H1 (cell line): ENCODE measurements at regions not wholly inside any gene's neighbourhood (a gene's known extent, or its start where the extent isn't known, plus 50 kb on each side); places are given as distances from the start of the nearest gene placed in this dataset.
"Not testable (repeated sequence)": the region's sequence is repeated elsewhere in the genome, so short reads cannot be mapped to it uniquely, and the experiment has no call there.

Source experiments
- CTCF ChIA-PET: fragments of 300-600 bp; sonication (Branson Sonifier 250); formaldehyde crosslinking; loops from one replicate; lab custom pipeline; 2021; ENCODE audit not compliant: partially characterized antibody; lab: Charles Lee
- POLR2A ChIA-PET: fragments of 300-600 bp; sonication (Branson Sonifier 250); formaldehyde crosslinking; loops from one replicate; lab custom pipeline; 2021; ENCODE audit warnings: inconsistent platforms; ENCODE audit not compliant: partially characterized antibody; lab: Charles Lee
- DNase-seq, 2 experiments: peaks; one replicate each; pipeline versions ENCODE4 v3.0.0 to v3.0.0-alpha.2; 2010 to 2022; ENCODE audit warnings: low spot score in 2 of 2, low read depth in 1 of 2, mixed read lengths in 1 of 2
- FAIRE-seq: peaks from 2 replicates; lab custom pipeline; 2011; peaks lifted over from hg19 to GRCh38; lab: Jason Lieb, UNC
- H2AFZ ChIP-seq: 2 replicates; pipeline ENCODE4 v1.8.1; 2012; ENCODE audit warnings: low read length, inconsistent platforms
- H2AK5ac ChIP-seq: 2 replicates; pipeline ENCODE4 v1.6.1; 2013; ENCODE audit warnings: low read depth, low read length
- H2BK120ac ChIP-seq: replicated peaks from 2 replicates; pipeline ENCODE3; 2013; ENCODE audit warnings: low read depth, low read length, inconsistent platforms
- H2BK12ac ChIP-seq: 2 replicates; pipeline ENCODE4 v1.6.1; 2013; ENCODE audit warnings: low read depth, low read length
- H2BK15ac ChIP-seq: 2 replicates; pipeline ENCODE4 v1.6.1; 2013; ENCODE audit warnings: low read length
- H2BK20ac ChIP-seq: 2 replicates; pipeline ENCODE4 v1.6.1; 2013; ENCODE audit warnings: low read length
- H2BK5ac ChIP-seq: 2 replicates; pipeline ENCODE4 v1.6.1; 2013; ENCODE audit warnings: low read depth, low read length
- H3K14ac ChIP-seq: 2 replicates; pipeline ENCODE4 v1.6.1; 2013; ENCODE audit warnings: inconsistent platforms; ENCODE audit not compliant: insufficient read length
- H3K18ac ChIP-seq: 2 replicates; pipeline ENCODE4 v1.6.1; 2013; ENCODE audit warnings: low read length; ENCODE audit errors: extremely low read depth
- H3K23ac ChIP-seq: 2 replicates; pipeline ENCODE4 v1.6.1; 2013; ENCODE audit warnings: inconsistent platforms; ENCODE audit not compliant: insufficient read length
- H3K23me2 ChIP-seq: 2 replicates; pipeline ENCODE4 v1.6.1; 2013; ENCODE audit warnings: low read depth, low read length
- H3K27ac ChIP-seq: 2 replicates; pipeline ENCODE4 v1.6.1; 2011; ENCODE audit warnings: low read depth, low read length, inconsistent platforms
- H3K27me3 ChIP-seq, 4 experiments: replicated peaks in 1 of 4; 1 replicate in 1 of 4; 2 replicates in 3 of 4; pipeline versions ENCODE4 v1.6.1 to v1.8.1; 2011 to 2013; ENCODE audit warnings: low read length in 3 of 4, mild to moderate bottlenecking in 3 of 4, inconsistent platforms in 2 of 4, mixed read lengths in 2 of 4, moderate library complexity in 1 of 4; ENCODE audit not compliant: control insufficient read depth in 3 of 4, insufficient read depth in 3 of 4; ENCODE audit errors: extremely low read depth in 1 of 4
- H3K36me3 ChIP-seq, 4 experiments: 2 replicates each; pipeline versions ENCODE4 v1.6.1 to v1.8.1; 2011 to 2013; ENCODE audit warnings: mild to moderate bottlenecking in 4 of 4, low read length in 3 of 4, moderate library complexity in 2 of 4, control low read depth in 1 of 4, inconsistent platforms in 1 of 4; ENCODE audit not compliant: insufficient read depth in 4 of 4, control insufficient read depth in 2 of 4
- H3K4ac ChIP-seq: replicated peaks from 2 replicates; pipeline ENCODE3; 2013; ENCODE audit warnings: low read length, low read depth, mixed read lengths, inconsistent platforms; ENCODE audit not compliant: insufficient read length
- H3K4me1 ChIP-seq, 4 experiments: replicated peaks in 1 of 4; 1 replicate in 1 of 4; 2 replicates in 3 of 4; pipeline versions ENCODE4 v1.6.1 to v1.8.1; 2011 to 2013; ENCODE audit warnings: low read length in 3 of 4, inconsistent platforms in 2 of 4, mixed read lengths in 1 of 4; ENCODE audit not compliant: insufficient read depth in 4 of 4, control insufficient read depth in 3 of 4
- H3K4me2 ChIP-seq, 2 experiments: 2 replicates each; pipeline versions ENCODE4 v1.6.1 to v1.8.1; 2011 to 2013; ENCODE audit warnings: low read depth in 2 of 2, low read length in 2 of 2, control low read depth in 1 of 2, inconsistent platforms in 1 of 2, mild to moderate bottlenecking in 1 of 2; ENCODE audit not compliant: insufficient read depth in 1 of 2
- H3K4me3 ChIP-seq, 4 experiments: fragments of 200-600, 300-600 bp in 1 of 4; sonication (generic), shearing (Covaris generic), sonication (Bioruptor Twin) in 1 of 4; 2 replicates each; pipeline versions ENCODE4 v1.5.1 to v1.8.1; 2011 to 2016; ENCODE audit warnings: low read length in 4 of 4, low read depth in 3 of 4, control low read depth in 2 of 4, inconsistent platforms in 2 of 4, mild to moderate bottlenecking in 2 of 4, mixed read lengths in 1 of 4, moderate library complexity in 1 of 4; ENCODE audit not compliant: insufficient read depth in 2 of 4; ENCODE audit errors: extremely low read depth in 1 of 4
- H3K56ac ChIP-seq: replicated peaks from 2 replicates; pipeline ENCODE3; 2013; ENCODE audit warnings: low read depth, mild to moderate bottlenecking, mixed read lengths, low read length, inconsistent platforms; ENCODE audit not compliant: insufficient read length
- H3K79me1 ChIP-seq: 2 replicates; pipeline ENCODE4 v1.6.1; 2013; ENCODE audit warnings: low read depth, low read length, control low read depth
- H3K79me2 ChIP-seq, 2 experiments: 2 replicates each; pipeline versions ENCODE4 v1.6.1 to v1.8.1; 2012 to 2013; ENCODE audit warnings: low read length in 2 of 2, mild to moderate bottlenecking in 2 of 2, inconsistent platforms in 1 of 2; ENCODE audit not compliant: insufficient read depth in 2 of 2, control insufficient read depth in 1 of 2
- H3K9ac ChIP-seq, 4 experiments: replicated peaks in 1 of 4; 1 replicate in 1 of 4; 2 replicates in 3 of 4; pipeline versions ENCODE4 v1.6.1 to v1.8.1; 2011 to 2013; ENCODE audit warnings: low read depth in 3 of 4, low read length in 3 of 4, control low read depth in 2 of 4, mild to moderate bottlenecking in 2 of 4, moderate library complexity in 2 of 4, inconsistent platforms in 1 of 4; ENCODE audit errors: extremely low read depth in 1 of 4
- H3K9me3 ChIP-seq, 2 experiments: 2 replicates each; pipeline versions ENCODE4 v1.6.1 to v1.8.1; 2012 to 2013; ENCODE audit warnings: mild to moderate bottlenecking in 2 of 2, moderate library complexity in 2 of 2, control low read depth in 1 of 2, inconsistent platforms in 1 of 2, low read depth in 1 of 2, low read length in 1 of 2, mixed read lengths in 1 of 2; ENCODE audit not compliant: insufficient read depth in 2 of 2
- H4K20me1 ChIP-seq, 2 experiments: replicated peaks in 1 of 2; 2 replicates each; pipeline versions ENCODE3 to v1.8.1; 2011 to 2013; ENCODE audit warnings: inconsistent platforms in 2 of 2, low read length in 2 of 2, mild to moderate bottlenecking in 1 of 2; ENCODE audit not compliant: insufficient read depth in 2 of 2, control insufficient read depth in 1 of 2
- H4K5ac ChIP-seq: 2 replicates; pipeline ENCODE4 v1.6.1; 2013; ENCODE audit warnings: low read length, low read depth, mixed read lengths, inconsistent platforms; ENCODE audit not compliant: insufficient read length
- H4K8ac ChIP-seq: 2 replicates; pipeline ENCODE4 v1.8.0; 2013; ENCODE audit warnings: mild to moderate bottlenecking, moderate library complexity, low read length, inconsistent platforms; ENCODE audit not compliant: insufficient read depth; ENCODE audit errors: extremely low read depth
- H4K91ac ChIP-seq: replicated peaks from 2 replicates; pipeline ENCODE3; 2013; ENCODE audit warnings: low read length, mixed read lengths, inconsistent platforms; ENCODE audit not compliant: insufficient read length
- CTCF ChIP-seq, 3 experiments: IDR thresholded peaks; 1 replicate in 2 of 3; 2 replicates in 1 of 3; pipeline versions ENCODE4 v1.5.1 to v1.6.1; 2011; ENCODE audit warnings: low read length in 3 of 3, mild to moderate bottlenecking in 3 of 3, inconsistent platforms in 2 of 3, low read depth in 1 of 3, moderate library complexity in 1 of 3; ENCODE audit not compliant: insufficient read depth in 1 of 3; ENCODE audit errors: control extremely low read depth in 1 of 3
- RAD21 ChIP-seq, 2 experiments: IDR thresholded peaks in 1 of 2; conservative IDR thresholded peaks in 1 of 2; 2 replicates each; pipeline ENCODE4 v1.6.1; 2011; ENCODE audit warnings: low read depth in 2 of 2, low read length in 2 of 2, improper control_type of control experiment in 1 of 2, inconsistent platforms in 1 of 2, mild to moderate bottlenecking in 1 of 2, moderate library complexity in 1 of 2
- WGBS, 2 experiments: shearing (Covaris generic) in 1 of 2; methylation state at CpG; one replicate each; pipeline versions ENCODE4 v1.1.6 to v1.1.7; 2013 to 2015; ENCODE audit warnings: low lambda C conversion rate in 2 of 2, mixed read lengths in 2 of 2, inconsistent platforms in 1 of 2, low coverage in 1 of 2, missing lambda C conversion rate in 1 of 2; ENCODE audit not compliant: insufficient replicate concordance in 2 of 2, insufficient coverage in 1 of 2, insufficient read length in 1 of 2; ENCODE audit errors: extremely low coverage in 1 of 2, missing lambda C conversion rate in 1 of 2; 5-methylcytosine and 5-hydroxymethylcytosine counted together

- DNase-seq, H3K23me2 ChIP-seq, H2BK15ac ChIP-seq, H3K4ac ChIP-seq, H2BK120ac ChIP-seq, FAIRE-seq, H3K4me3 ChIP-seq, H3K9me3 ChIP-seq, H2AK5ac ChIP-seq, H3K79me2 ChIP-seq, H2AFZ ChIP-seq, H3K23ac ChIP-seq, H3K27me3 ChIP-seq, H4K8ac ChIP-seq, H4K91ac ChIP-seq, H3K27ac ChIP-seq, H3K14ac ChIP-seq, H2BK12ac ChIP-seq, H2BK20ac ChIP-seq, H3K18ac ChIP-seq, H3K56ac ChIP-seq, H3K4me2 ChIP-seq, H2BK5ac ChIP-seq, POLR2A ChIA-PET, H3K9ac ChIP-seq, CTCF ChIA-PET, H3K79me1 ChIP-seq, H3K36me3 ChIP-seq, H3K4me1 ChIP-seq, H4K5ac ChIP-seq, H4K20me1 ChIP-seq: not testable (repeated sequence)
- TF ChIP-seq RAD21 (IDR thresholded peaks at IDR 0.05 in 1 of 2, conservative IDR thresholded peaks at IDR 0.05 in 1 of 2; ENCODE audit: low read depth in 2 of 2, low read length in 2 of 2) (peak; percentile 40 to 48), CTCF (IDR thresholded peaks at IDR 0.05; ENCODE audit: control extremely low read depth in 1 of 3, insufficient read depth in 1 of 3, low read depth in 1 of 3, low read length in 3 of 3) (peak in 2 of 3 experiments; percentile 19 to 22; a peak in 2 of 4 replicates)
- 70% methylated on average over 4 of the region's 5 CpGs; no CpG with 5 or more reads in 1 of the 2 experiments for WGBS, 2 experiments
These were observed 227.1 kb upstream of the NBPF12 start for GRCh38 chr1:146710838-146711521.
